Testis (tissue), 2 donors: ENCODE measurements at regions not wholly inside any gene's neighbourhood (a gene's known extent, or its start where the extent isn't known, plus 50 kb on each side); places are given as distances from the start of the nearest gene placed in this dataset.

Experiments used
- POLR2A ChIP-seq: fragments of 450-650 bp; IDR thresholded peaks from one replicate; pipeline ENCODE4 v1.6.1; 2017; ENCODE audit warnings: antibody characterized with exemption, mild to moderate bottlenecking, moderate library complexity
- TF ChIP-seq, protein P1 (sequence below), 3 experiments: fragments of 450-650 bp in 2 of 3; fragments of 200-600 bp in 1 of 3; sonication (generic) in 1 of 3; IDR thresholded peaks; one replicate each; pipeline ENCODE4 v1.5.1; 2016 to 2019; ENCODE audit warnings: antibody characterized with exemption in 3 of 3, mild to moderate bottlenecking in 2 of 3, moderate library complexity in 1 of 3

DNA sequence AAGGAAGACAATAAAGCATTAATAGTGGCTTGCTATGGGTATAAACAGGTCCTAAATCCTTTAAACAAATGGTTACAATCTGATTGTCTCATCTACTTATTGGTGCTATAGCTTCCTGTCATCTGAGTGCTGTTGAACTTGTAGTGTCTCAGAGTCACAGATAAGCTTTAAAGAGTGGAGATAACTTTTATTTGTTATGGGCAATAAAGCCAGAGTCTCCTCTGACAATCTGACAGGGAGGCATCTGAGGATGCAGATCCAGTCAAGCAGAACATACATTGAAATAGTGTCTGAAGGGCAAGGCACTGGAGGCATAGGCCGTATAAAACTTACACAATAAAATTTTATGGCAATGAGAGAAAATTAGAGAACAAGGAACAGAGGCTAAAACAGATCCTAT lies 1132.4 kb upstream of the CDH2 start:
- TF ChIP-seq, protein P1, sequence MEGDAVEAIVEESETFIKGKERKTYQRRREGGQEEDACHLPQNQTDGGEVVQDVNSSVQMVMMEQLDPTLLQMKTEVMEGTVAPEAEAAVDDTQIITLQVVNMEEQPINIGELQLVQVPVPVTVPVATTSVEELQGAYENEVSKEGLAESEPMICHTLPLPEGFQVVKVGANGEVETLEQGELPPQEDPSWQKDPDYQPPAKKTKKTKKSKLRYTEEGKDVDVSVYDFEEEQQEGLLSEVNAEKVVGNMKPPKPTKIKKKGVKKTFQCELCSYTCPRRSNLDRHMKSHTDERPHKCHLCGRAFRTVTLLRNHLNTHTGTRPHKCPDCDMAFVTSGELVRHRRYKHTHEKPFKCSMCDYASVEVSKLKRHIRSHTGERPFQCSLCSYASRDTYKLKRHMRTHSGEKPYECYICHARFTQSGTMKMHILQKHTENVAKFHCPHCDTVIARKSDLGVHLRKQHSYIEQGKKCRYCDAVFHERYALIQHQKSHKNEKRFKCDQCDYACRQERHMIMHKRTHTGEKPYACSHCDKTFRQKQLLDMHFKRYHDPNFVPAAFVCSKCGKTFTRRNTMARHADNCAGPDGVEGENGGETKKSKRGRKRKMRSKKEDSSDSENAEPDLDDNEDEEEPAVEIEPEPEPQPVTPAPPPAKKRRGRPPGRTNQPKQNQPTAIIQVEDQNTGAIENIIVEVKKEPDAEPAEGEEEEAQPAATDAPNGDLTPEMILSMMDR (IDR thresholded peaks at IDR 0.05), result no peak
- TF ChIP-seq POLR2A, result no peak
